ENCODE measurements at regions not wholly inside any gene's neighbourhood (a gene's known extent, or its start where the extent isn't known, plus 50 kb on each side); places are given as distances from the start of the nearest gene placed in this dataset.

- DNase-seq (ENCODE audit: insufficient read length) (no peak), FAIRE-seq (no peak)
- no peak for TF ChIP-seq POLR2AphosphoS5 (IDR thresholded peaks at IDR 0.05; ENCODE audit: low read depth, low read length)
- no peak for TF ChIP-seq TAF1 (IDR thresholded peaks at IDR 0.05; ENCODE audit: borderline replicate concordance, low read depth, low read length)
- TF ChIP-seq POLR2A (IDR thresholded peaks at IDR 0.05; ENCODE audit: low read depth, low read length), result no peak
Observed at GRCh38 chr3:72303926-72304325, 519.0 kb upstream of the PROK2 start.

- no peak for DNase-seq (ENCODE audit: insufficient read length)
- FAIRE-seq, result no peak
- no peak for TF ChIP-seq TAF1 (IDR thresholded peaks at IDR 0.05; ENCODE audit: borderline replicate concordance, low read depth, low read length)
- no peak for TF ChIP-seq POLR2AphosphoS5 (IDR thresholded peaks at IDR 0.05; ENCODE audit: low read depth, low read length)
- no peak for TF ChIP-seq POLR2A (IDR thresholded peaks at IDR 0.05; ENCODE audit: low read depth, low read length)
Observed at GRCh38 chr3:72301779-72302178, 516.8 kb upstream of the PROK2 start.

- TF ChIP-seq TAF1 (IDR thresholded peaks at IDR 0.05; ENCODE audit: borderline replicate concordance, low read depth, low read length), result no peak
- TF ChIP-seq POLR2A (IDR thresholded peaks at IDR 0.05; ENCODE audit: low read depth, low read length), result no peak
- TF ChIP-seq POLR2AphosphoS5 (IDR thresholded peaks at IDR 0.05; ENCODE audit: low read depth, low read length), result no peak
- DNase-seq (ENCODE audit: insufficient read length), result no peak
- FAIRE-seq, result no peak
Observed at GRCh38 chr3:72300621-72301020, 515.7 kb upstream of the PROK2 start.

GRCh38 chr3:72299823-72300222 lies 514.9 kb upstream of the PROK2 start:
- no peak for DNase-seq (ENCODE audit: insufficient read length)
- TF ChIP-seq POLR2AphosphoS5 (IDR thresholded peaks at IDR 0.05; ENCODE audit: low read depth, low read length) (no peak), POLR2A (IDR thresholded peaks at IDR 0.05; ENCODE audit: low read depth, low read length) (no peak), TAF1 (IDR thresholded peaks at IDR 0.05; ENCODE audit: borderline replicate concordance, low read depth, low read length) (no peak)
- no peak for FAIRE-seq

GRCh38 chr3:72299321-72299802 lies 514.4 kb upstream of the PROK2 start:
- no peak for TF ChIP-seq POLR2A (IDR thresholded peaks at IDR 0.05; ENCODE audit: low read depth, low read length)
- TF ChIP-seq TAF1 (IDR thresholded peaks at IDR 0.05; ENCODE audit: borderline replicate concordance, low read depth, low read length), result no peak
- TF ChIP-seq POLR2AphosphoS5 (IDR thresholded peaks at IDR 0.05; ENCODE audit: low read depth, low read length), result no peak
- no peak for FAIRE-seq
- no peak for DNase-seq (ENCODE audit: insufficient read length)

- DNase-seq (ENCODE audit: insufficient read length) (no peak), FAIRE-seq (no peak)
- TF ChIP-seq POLR2A (IDR thresholded peaks at IDR 0.05; ENCODE audit: low read depth, low read length), result no peak
- no peak for TF ChIP-seq TAF1 (IDR thresholded peaks at IDR 0.05; ENCODE audit: borderline replicate concordance, low read depth, low read length)
- no peak for TF ChIP-seq POLR2AphosphoS5 (IDR thresholded peaks at IDR 0.05; ENCODE audit: low read depth, low read length)
Observed at GRCh38 chr3:72298201-72299152, 513.5 kb upstream of the PROK2 start.

GRCh38 chr3:72297481-72297880 lies 512.5 kb upstream of the PROK2 start:
- no peak for FAIRE-seq
- TF ChIP-seq POLR2AphosphoS5 (IDR thresholded peaks at IDR 0.05; ENCODE audit: low read depth, low read length), result no peak
- no peak for TF ChIP-seq POLR2A (IDR thresholded peaks at IDR 0.05; ENCODE audit: low read depth, low read length)
- no peak for TF ChIP-seq TAF1 (IDR thresholded peaks at IDR 0.05; ENCODE audit: borderline replicate concordance, low read depth, low read length)
- no peak for DNase-seq (ENCODE audit: insufficient read length)

GRCh38 chr3:72296477-72297111 lies 511.6 kb upstream of the PROK2 start:
- no peak for TF ChIP-seq POLR2AphosphoS5 (IDR thresholded peaks at IDR 0.05; ENCODE audit: low read depth, low read length)
- TF ChIP-seq TAF1 (IDR thresholded peaks at IDR 0.05; ENCODE audit: borderline replicate concordance, low read depth, low read length), result no peak
- no peak for TF ChIP-seq POLR2A (IDR thresholded peaks at IDR 0.05; ENCODE audit: low read depth, low read length)
- DNase-seq (ENCODE audit: insufficient read length) (no peak), FAIRE-seq (no peak)

- TF ChIP-seq POLR2A (IDR thresholded peaks at IDR 0.05; ENCODE audit: low read depth, low read length), result no peak
Observed at GRCh38 chr3:72295962-72296450, 511.1 kb upstream of the PROK2 start.

GRCh38 chr3:72295276-72295961 lies 510.5 kb upstream of the PROK2 start:
- no peak for DNase-seq (ENCODE audit: insufficient read length)
- TF ChIP-seq TAF1 (IDR thresholded peaks at IDR 0.05; ENCODE audit: borderline replicate concordance, low read depth, low read length) (no peak), POLR2AphosphoS5 (IDR thresholded peaks at IDR 0.05; ENCODE audit: low read depth, low read length) (no peak), POLR2A (IDR thresholded peaks at IDR 0.05; ENCODE audit: low read depth, low read length) (no peak)
- no peak for FAIRE-seq

More at GRCh38 chr3:72295962-72296450, 511.1 kb upstream of the PROK2 start:
- FAIRE-seq (no peak), DNase-seq (ENCODE audit: insufficient read length) (no peak)
